ENCODE measurements at regions not wholly inside any gene's neighbourhood (a gene's known extent, or its start where the extent isn't known, plus 50 kb on each side); places are given as distances from the start of the nearest gene placed in this dataset.
"Not testable (repeated sequence)": the region's sequence is repeated elsewhere in the genome, so short reads cannot be mapped to it uniquely, and the experiment has no call there.

DNA sequence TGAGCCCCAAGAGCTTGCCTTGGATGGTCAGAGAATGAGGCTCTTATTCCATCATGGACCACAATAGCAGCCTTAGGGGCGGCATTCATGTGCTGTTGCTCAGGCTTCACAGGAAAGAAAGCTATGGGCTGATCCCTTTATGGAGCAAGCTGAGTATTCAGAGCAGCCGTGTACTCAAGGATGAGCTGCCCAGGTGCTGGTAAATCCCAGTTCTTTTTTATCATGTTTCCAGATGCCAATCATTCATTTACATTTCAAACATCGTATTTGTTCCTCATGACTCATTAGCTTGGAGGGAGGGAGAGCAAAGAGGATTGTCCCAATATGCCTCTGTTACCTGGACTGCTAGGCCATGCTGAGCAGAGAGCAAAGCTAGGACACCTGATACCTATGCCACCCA is 475.7 kb downstream of the SHISA9 start:
- H3K27ac Mint-ChIP-seq, result no peak overlapping the region

DNA sequence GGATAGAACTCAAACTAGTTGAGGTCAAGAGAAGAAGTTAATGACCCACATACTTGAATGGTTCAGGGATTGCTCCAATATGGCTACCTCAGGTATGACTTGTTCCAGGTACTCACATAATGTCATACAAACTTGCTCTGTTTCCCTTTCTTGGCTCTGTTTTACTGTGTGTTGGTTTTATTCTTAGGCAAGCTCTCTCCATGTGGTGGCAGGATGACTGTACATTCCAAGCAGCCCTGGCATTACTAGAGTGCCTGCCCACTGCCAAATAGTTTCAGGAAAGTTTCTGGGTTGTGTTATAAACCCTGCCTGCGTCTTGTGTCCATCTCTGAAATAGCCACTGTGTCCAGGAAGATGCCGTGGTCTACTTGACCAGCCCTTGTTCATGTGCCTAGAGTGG is 476.8 kb downstream of the SHISA9 start:
- H3K36me3 Mint-ChIP-seq, result no peaks in the 10 kb centered on the region
- POLR2A ChIA-PET, result no interaction called here

More for the DNA sequence above, 475.7 kb downstream of the SHISA9 start:
- Mint-ChIP-seq H3K9me3 (peaks cover 1 to 33% (median 14%) of the 10 kb centered on the region in 3 donors), H3K27me3 (no peaks in the 10 kb centered on the region), H3K4me3 (no peak overlapping the region), H3K4me1 (no peaks in the 10 kb centered on the region), H3K36me3 (no peaks in the 10 kb centered on the region)
- Histone ChIP-seq H3K4me1 (ENCODE audit: control insufficient read depth in 1 of 2, extremely low read depth in 1 of 2, insufficient read depth in 2 of 2, low read length in 2 of 2) (no peaks in the 10 kb centered on the region), H3K27me3 (replicated peaks in 1 of 2; ENCODE audit: control insufficient read depth in 2 of 2, extremely low read depth in 1 of 2, insufficient read depth in 2 of 2, low read length in 1 of 2) (no peaks in the 10 kb centered on the region), H3K36me3 (ENCODE audit: control insufficient read depth in 2 of 2, extremely low read depth in 1 of 2, insufficient read depth in 1 of 2, low read length in 1 of 2) (no peaks in the 10 kb centered on the region), H3K9me3 (no peaks in the 10 kb centered on the region), H3K4me3 (ENCODE audit: control insufficient read depth in 1 of 2, extremely low read depth in 1 of 2, low read length in 1 of 2) (no peak overlapping the region), H3K27ac (ENCODE audit: low read length) (no peak overlapping the region)
- DNase-seq (no peak), ATAC-seq (replicated peaks in 1 of 4) (no peak)
- CTCF ChIA-PET, result no interaction called here
- 67% methylated on average over 1 of the region's 3 CpGs for WGBS (ENCODE audit: insufficient coverage)
- POLR2A ChIA-PET, result interaction anchor here in 1 of 2 donors (0.6 kb wide), 1 partner anchor 10 kb away, joined by 5 read pairs; no protein-coding TSS in a partner anchor

DNA sequence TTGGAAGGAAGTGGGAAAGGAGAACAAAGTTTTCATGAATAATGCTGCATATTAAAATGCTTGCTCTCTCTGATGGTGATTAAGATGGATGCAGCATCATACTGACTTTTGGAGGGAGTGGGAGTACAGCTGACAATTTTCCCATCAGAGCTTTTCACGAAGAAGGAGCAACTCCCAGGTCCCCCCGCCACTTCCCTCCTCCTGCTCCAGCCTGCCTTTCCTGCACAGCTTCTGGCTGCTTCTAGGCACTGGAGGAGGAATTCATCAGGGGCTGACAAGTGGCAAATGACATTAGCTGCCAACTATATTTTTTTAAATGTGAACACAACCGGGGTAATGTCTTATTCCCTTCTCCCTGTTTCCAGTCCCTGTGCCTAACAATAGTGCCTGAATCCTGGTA is 477.9 kb downstream of the SHISA9 start:
- CTCF ChIA-PET, result no interaction called here
- Mint-ChIP-seq H3K27me3 (no peaks in the 10 kb centered on the region), H3K4me3 (no peak overlapping the region), H3K27ac (no peak overlapping the region), H3K9me3 (peaks cover 7 to 43% (median 21%) of the 10 kb centered on the region in 3 donors), H3K36me3 (no peaks in the 10 kb centered on the region), H3K4me1 (no peaks in the 10 kb centered on the region)
- Histone ChIP-seq H3K9me3 (no peaks in the 10 kb centered on the region), H3K27ac (ENCODE audit: low read length) (no peak overlapping the region), H3K4me1 (ENCODE audit: control insufficient read depth in 1 of 2, extremely low read depth in 1 of 2, insufficient read depth in 2 of 2, low read length in 2 of 2) (no peaks in the 10 kb centered on the region), H3K36me3 (ENCODE audit: control insufficient read depth in 2 of 2, extremely low read depth in 1 of 2, insufficient read depth in 1 of 2, low read length in 1 of 2) (no peaks in the 10 kb centered on the region), H3K27me3 (replicated peaks in 1 of 2; ENCODE audit: control insufficient read depth in 2 of 2, extremely low read depth in 1 of 2, insufficient read depth in 2 of 2, low read length in 1 of 2) (no peaks in the 10 kb centered on the region), H3K4me3 (ENCODE audit: control insufficient read depth in 1 of 2, extremely low read depth in 1 of 2, low read length in 1 of 2) (no peak overlapping the region)
- POLR2A ChIA-PET, result no interaction called here
- ATAC-seq (replicated peaks in 1 of 4), result no peak
- 60% methylated on average over 1 of the region's 3 CpGs for WGBS (ENCODE audit: insufficient coverage)
- DNase-seq, result no peak

More for the DNA sequence above, 476.8 kb downstream of the SHISA9 start:
- DNase-seq (no peak), ATAC-seq (replicated peaks in 1 of 4) (no peak)
- H3K4me3 ChIP-seq (ENCODE audit: control insufficient read depth in 1 of 2, extremely low read depth in 1 of 2, low read length in 1 of 2), result no peak overlapping the region
- Mint-ChIP-seq H3K4me1 (no peaks in the 10 kb centered on the region), H3K27ac (no peak overlapping the region), H3K27me3 (no peaks in the 10 kb centered on the region), H3K9me3 (peaks cover 4 to 38% (median 17%) of the 10 kb centered on the region in 3 donors), H3K4me3 (no peak overlapping the region)
- 20% methylated on average over 1 of the region's 2 CpGs for WGBS (ENCODE audit: insufficient coverage)
- H3K4me1 ChIP-seq (ENCODE audit: control insufficient read depth in 1 of 2, extremely low read depth in 1 of 2, insufficient read depth in 2 of 2, low read length in 2 of 2), result no peaks in the 10 kb centered on the region
- CTCF ChIA-PET, result no interaction called here
- H3K36me3 ChIP-seq (ENCODE audit: control insufficient read depth in 2 of 2, extremely low read depth in 1 of 2, insufficient read depth in 1 of 2, low read length in 1 of 2), result no peaks in the 10 kb centered on the region
- H3K27ac ChIP-seq (ENCODE audit: low read length), result no peak overlapping the region
- H3K27me3 ChIP-seq (replicated peaks in 1 of 2; ENCODE audit: control insufficient read depth in 2 of 2, extremely low read depth in 1 of 2, insufficient read depth in 2 of 2, low read length in 1 of 2), result no peaks in the 10 kb centered on the region
- H3K9me3 ChIP-seq, result no peaks in the 10 kb centered on the region

DNA sequence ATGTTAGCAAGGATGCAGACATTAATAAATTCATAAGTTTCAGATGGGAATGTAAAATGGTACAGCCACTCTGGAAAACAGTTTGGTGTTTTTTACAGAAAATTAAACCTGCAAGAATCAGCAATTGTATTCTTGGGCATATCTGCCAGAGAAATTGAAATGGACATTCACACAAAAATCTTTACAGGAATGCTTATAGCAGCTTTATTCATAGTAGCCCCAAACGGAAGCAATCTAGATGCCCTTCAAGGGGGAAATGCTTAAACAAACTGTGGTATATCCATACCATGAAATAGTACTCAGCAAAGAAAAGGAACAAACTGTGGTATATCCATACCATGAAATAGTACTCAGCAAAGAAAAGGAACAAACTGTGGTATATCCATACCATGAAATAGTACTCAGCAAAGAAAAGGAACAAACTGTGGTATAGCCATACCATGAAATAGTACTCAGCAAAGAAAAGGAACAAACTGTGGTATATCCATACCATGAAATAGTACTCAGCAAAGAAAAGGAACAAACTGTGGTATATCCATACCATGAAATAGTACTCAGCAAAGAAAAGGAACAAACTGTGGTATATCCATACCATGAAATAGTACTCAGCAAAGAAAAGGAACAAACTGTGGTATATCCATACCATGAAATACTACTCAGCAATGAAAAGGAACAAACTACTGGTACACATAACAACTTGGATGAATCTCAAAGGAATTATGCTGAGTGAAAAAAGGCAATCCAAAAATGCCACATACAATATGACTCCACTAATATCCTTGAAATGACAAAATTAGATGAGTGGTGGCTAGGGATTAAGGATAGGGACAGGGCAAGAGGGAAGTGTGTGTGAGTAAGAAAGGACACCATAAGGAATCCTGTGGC is 484.0 kb downstream of the SHISA9 start:
- H3K9me3 Mint-ChIP-seq, result peaks cover 27 to 48% (median 28%) of the 10 kb centered on the region in 3 donors
- H3K4me3 ChIP-seq (ENCODE audit: control insufficient read depth in 1 of 2, extremely low read depth in 1 of 2, low read length in 1 of 2); ATAC-seq (replicated peaks in 1 of 4); H3K9me3 ChIP-seq; CTCF ChIA-PET; H3K4me1 ChIP-seq (ENCODE audit: control insufficient read depth in 1 of 2, extremely low read depth in 1 of 2, insufficient read depth in 2 of 2, low read length in 2 of 2); H3K36me3 Mint-ChIP-seq; H3K4me1 Mint-ChIP-seq; POLR2A ChIA-PET; H3K27ac Mint-ChIP-seq; H3K36me3 ChIP-seq (ENCODE audit: control insufficient read depth in 2 of 2, extremely low read depth in 1 of 2, insufficient read depth in 1 of 2, low read length in 1 of 2); H3K27me3 Mint-ChIP-seq; H3K27ac ChIP-seq (ENCODE audit: low read length); DNase-seq; H3K4me3 Mint-ChIP-seq; H3K27me3 ChIP-seq (replicated peaks in 1 of 2; ENCODE audit: control insufficient read depth in 2 of 2, extremely low read depth in 1 of 2, insufficient read depth in 2 of 2, low read length in 1 of 2): not testable (repeated sequence)
- no CpG with 5 or more reads among the region's 1 CpG for WGBS (ENCODE audit: insufficient coverage)

DNA sequence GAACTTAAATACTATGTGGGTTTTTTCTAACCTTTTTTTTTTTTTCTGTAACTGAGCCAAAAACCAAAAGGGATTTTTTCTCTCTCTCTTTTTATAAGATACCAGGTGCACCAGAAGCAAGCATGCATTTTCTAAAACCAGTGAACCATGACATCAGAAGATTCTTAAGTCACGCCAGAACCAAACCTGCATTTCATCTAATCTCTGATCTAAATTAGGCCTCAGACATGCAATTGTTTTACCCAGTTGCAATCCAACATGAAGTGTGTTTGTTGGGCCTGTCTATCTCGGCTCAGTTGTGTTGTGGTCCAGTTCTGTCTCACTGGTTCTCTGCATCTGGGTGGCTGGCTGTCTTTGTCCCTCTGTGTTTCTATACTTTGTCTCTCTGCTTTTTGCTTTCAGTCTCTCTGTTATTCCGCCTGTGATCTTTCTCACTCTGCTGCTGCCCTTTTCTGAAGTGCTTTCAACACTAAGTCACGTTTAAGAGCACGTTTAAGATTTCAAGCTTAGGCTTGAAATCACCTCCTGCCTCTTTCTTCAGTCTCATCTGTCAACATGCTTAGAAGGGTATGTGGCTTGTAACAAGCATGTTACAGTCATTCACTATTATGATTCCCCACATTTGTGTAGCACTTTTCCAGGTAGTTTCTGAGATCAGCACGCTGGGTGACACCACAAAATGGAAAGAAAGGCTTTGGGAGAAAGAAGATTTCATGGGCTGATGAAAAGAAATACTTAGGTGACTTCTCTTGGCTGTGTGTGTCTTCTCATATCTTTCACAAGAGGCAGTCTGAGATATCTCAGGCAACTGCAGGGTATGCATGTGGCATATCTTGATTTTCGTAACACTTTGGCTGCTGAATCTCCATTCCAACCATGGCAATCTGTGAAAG is 488.9 kb downstream of the SHISA9 start:
- Mint-ChIP-seq H3K27ac (no peak overlapping the region), H3K4me1 (no peaks in the 10 kb centered on the region), H3K4me3 (no peak overlapping the region), H3K27me3 (no peaks in the 10 kb centered on the region), H3K36me3 (no peaks in the 10 kb centered on the region), H3K9me3 (peaks cover 12 to 16% (median 14%) of the 10 kb centered on the region in 3 donors)
- H3K27me3 ChIP-seq (replicated peaks in 1 of 2; ENCODE audit: control insufficient read depth in 2 of 2, extremely low read depth in 1 of 2, insufficient read depth in 2 of 2, low read length in 1 of 2), result no peaks in the 10 kb centered on the region
- no peak for ATAC-seq (replicated peaks in 1 of 4)
- no peaks in the 10 kb centered on the region for H3K36me3 ChIP-seq (ENCODE audit: control insufficient read depth in 2 of 2, extremely low read depth in 1 of 2, insufficient read depth in 1 of 2, low read length in 1 of 2)
- CTCF ChIA-PET, result no interaction called here
- DNase-seq, result no peak
- WGBS (ENCODE audit: insufficient coverage), result 68% methylated on average over 4 of the region's 7 CpGs
- no peak overlapping the region for H3K4me3 ChIP-seq (ENCODE audit: control insufficient read depth in 1 of 2, extremely low read depth in 1 of 2, low read length in 1 of 2)
- POLR2A ChIA-PET, result interaction anchor here in 1 of 2 donors (0.7 kb wide), 1 partner anchor 8 kb away, joined by 3 read pairs; no protein-coding TSS in a partner anchor
- H3K4me1 ChIP-seq (ENCODE audit: control insufficient read depth in 1 of 2, extremely low read depth in 1 of 2, insufficient read depth in 2 of 2, low read length in 2 of 2), result no peaks in the 10 kb centered on the region
- peaks cover 5% of the 10 kb centered on the region for H3K9me3 ChIP-seq
- H3K27ac ChIP-seq (ENCODE audit: low read length), result no peak overlapping the region

DNA sequence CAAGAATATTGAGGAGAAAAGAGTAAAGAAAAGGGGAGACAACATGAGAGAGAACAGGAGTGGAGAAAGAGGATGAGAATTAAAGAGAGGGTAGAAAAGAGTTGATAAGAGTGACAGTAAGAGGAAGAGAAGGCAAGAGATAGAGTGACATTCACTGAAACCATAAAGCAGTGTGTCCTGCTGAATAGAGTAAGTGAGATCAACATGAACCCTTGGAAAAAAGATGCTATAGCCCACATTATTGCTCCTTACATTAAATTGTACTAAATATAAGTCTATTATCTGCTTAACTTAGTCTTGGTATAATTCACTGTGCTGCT is 489.5 kb downstream of the SHISA9 start:
- no peaks in the 10 kb centered on the region for H3K27me3 Mint-ChIP-seq
- ATAC-seq (replicated peaks in 1 of 4) (no peak), DNase-seq (no peak)
- H3K4me1 Mint-ChIP-seq, result no peaks in the 10 kb centered on the region
- ChIA-PET CTCF (no interaction called here), POLR2A (no interaction called here)
- H3K4me3 Mint-ChIP-seq, result no peak overlapping the region
- Histone ChIP-seq H3K9me3 (peaks cover under 1% of the 10 kb centered on the region), H3K27me3 (replicated peaks in 1 of 2; ENCODE audit: control insufficient read depth in 2 of 2, extremely low read depth in 1 of 2, insufficient read depth in 2 of 2, low read length in 1 of 2) (no peaks in the 10 kb centered on the region), H3K27ac (ENCODE audit: low read length) (no peak overlapping the region), H3K36me3 (ENCODE audit: control insufficient read depth in 2 of 2, extremely low read depth in 1 of 2, insufficient read depth in 1 of 2, low read length in 1 of 2) (no peaks in the 10 kb centered on the region), H3K4me3 (ENCODE audit: control insufficient read depth in 1 of 2, extremely low read depth in 1 of 2, low read length in 1 of 2) (no peak overlapping the region), H3K4me1 (ENCODE audit: control insufficient read depth in 1 of 2, extremely low read depth in 1 of 2, insufficient read depth in 2 of 2, low read length in 2 of 2) (no peaks in the 10 kb centered on the region)
- peaks cover 11 to 16% (median 12%) of the 10 kb centered on the region in 3 donors for H3K9me3 Mint-ChIP-seq
- no peak overlapping the region for H3K27ac Mint-ChIP-seq
- no peaks in the 10 kb centered on the region for H3K36me3 Mint-ChIP-seq
